NCI-H510A (cell line): ENCODE measurements at regions not wholly inside any gene's neighbourhood (a gene's known extent, or its start where the extent isn't known, plus 50 kb on each side); places are given as distances from the start of the nearest gene placed in this dataset.
A peak's percentile ranks its signal among the peaks of the same experiment; 100 is the strongest.
"Not testable (repeated sequence)": the region's sequence is repeated elsewhere in the genome, so short reads cannot be mapped to it uniquely, and the experiment has no call there.

ENCODE experiments used
- DNase-seq: peaks from one replicate; lab custom pipeline; 2025; lab: John Stamatoyannopoulos, UW

DNA sequence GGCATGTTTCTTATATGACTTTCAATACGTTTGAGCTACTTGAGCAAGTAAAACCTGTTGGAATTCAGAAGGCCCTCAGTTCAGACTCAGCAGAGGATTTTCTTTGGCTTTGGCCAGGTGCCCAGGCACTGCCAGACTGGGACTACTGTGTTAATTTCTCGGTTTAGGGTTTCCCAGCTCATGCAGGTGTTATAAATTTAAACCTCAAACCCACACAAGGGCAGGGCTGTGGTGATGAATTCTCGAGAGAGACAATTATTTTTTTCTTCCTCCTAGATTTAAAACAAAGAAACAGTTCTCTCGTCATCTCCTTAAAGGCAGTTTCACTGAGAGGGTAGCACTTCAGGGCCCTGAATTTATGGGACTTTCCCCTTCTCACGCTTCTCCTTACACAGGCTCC is 406.0 kb upstream of the PIK3R1 start:
- no peak for DNase-seq

DNA sequence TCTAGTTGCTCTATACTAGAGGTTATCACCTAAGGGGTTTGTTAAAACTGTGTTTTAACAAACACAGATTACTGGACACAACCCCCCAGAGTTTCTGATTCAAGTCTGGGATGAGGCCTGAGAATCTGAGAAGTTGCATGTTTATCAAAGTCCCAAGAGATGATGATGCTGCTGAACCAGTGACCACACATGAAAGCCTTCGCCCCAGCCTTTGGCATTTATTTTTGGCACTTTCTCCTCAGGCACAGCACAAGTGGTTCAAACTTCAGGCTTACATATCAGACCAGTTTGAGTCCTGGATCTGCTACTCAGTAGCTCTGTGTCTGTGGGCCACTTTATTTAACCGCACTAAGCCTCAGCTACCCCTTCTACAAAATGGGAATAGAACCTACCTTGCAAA is 407.2 kb upstream of the PIK3R1 start:
- DNase-seq, result no peak

DNA sequence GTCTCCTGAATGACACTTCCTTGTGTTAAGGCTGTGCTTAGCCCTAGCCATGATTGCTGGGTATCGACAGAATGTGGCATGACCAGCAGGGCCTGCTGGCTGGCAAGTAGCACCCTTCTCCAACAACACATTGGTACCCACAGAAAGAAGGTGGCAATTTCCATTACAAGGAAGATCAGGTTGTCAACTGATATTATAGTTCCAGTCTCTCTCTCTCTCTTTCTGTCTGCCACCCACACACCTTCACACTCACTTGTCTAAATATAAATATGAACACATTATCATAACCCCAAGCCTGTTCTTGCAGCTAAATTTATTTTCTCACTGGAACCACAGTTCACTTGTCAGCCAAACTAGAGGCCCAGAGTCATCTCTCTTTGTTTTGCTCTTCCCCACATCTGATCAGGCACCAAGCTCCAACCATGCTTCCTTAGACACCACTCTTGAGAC is 408.1 kb upstream of the PIK3R1 start:
- no peak for DNase-seq

DNA sequence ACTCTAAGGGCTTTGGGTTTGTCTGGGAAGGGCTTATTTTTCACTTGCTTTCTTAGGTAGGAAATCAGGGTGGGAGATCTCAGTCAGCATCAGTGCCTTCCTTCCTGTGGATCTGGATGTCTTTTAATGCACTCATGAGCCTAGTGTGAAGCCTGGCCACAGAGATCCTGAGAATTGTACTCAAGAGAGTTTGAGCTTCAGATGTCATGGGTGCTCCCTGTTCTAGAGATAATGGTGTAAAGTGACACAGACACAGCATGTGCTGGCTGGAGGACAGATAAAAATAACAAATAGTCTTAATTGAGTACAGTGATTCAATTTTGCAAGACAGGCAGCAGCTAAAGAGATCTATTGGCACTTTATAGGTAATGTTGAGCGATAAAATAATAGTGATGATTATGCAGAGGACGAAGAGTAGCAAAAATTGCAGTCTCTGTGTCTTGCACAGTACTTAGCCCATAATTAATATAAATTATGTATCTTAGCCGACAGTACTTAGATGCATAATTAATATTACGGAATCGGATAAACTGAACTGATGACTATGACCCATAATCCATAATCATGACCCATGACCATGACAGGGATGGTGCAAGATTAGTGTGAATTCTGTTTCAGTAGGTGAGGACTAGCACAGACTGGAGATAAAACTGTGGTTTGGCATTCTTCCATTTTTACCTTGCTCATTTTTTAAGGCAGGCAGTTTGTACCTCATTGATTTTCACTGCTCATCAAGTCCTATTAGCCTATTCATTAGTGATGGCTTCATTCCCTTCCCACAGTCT is 408.7 kb upstream of the PIK3R1 start:
- no peak for DNase-seq

DNA sequence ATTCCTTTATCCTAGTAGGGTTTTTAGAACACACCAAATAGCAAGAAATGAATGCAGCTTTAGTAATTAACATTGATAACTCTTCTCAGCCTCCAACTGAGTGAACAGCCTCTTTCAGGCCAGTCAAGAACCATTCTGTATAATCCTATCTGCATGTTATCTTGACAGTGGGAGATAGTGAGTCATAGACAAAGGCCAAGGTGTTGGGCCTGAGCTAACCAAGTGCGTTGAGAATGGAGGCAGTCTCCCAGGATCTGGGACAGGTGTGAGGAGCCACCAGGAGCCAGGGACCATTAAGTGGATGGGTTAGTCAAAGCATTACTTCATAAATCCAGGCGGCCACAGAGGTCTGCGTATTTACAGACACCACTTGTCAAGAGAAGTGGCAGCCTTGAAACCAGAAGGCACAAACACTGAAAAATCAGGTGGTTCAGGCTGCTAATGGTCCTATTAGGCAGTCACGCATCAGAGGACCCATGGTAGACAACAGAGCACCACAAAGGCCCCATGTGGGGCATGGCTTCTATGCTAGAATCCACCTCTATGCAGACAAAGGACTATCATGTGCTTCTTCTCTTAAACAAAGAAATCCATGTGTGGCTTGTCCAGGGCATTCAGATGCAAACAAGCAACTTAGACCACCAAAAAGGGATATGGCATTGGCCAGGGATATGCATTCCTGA is 409.7 kb upstream of the PIK3R1 start:
- DNase-seq, result peak; percentile 54

DNA sequence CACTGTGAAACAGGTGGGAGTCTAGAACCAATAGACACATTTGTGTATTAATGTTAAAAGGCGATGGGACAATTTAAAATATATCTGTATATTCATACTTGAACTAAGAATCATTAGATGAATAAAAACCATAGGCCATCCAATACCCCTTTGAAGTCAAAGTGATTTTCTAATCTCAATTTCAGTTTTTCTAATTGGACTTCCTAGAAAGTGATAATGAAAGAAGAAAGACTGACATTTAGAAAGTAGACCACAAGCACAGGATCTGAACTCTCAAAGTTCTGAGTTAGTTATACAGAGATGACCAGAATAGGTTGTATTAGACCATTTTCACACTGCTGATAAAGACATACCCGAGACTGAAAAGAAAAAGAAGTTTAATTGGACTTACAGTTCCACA is 412.8 kb upstream of the PIK3R1 start:
- no peak for DNase-seq

DNA sequence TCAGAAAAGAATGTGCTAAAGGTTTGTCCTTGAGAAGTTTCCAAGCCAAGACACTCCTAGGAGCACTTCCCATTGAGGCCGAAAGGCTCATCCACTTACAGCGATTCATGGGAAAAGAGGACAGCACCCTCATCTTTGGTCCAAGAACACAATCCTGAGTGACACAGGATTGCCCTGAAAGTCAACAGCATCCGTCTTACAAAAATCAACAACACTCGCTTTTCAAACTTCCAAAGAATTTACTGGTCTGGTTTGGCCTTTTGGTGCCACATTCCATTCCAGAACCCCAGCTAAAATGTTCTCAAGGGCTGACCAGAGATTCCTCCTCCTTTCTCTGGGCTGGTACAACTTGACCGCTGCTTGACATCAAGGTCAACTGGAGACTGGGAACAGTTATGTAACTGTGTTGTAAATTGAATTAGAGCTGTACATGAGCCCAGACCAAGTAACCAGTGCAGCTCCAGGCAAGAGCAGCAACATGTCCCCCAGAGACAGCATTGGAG is 415.8 kb upstream of the PIK3R1 start:
- no peak for DNase-seq

DNA sequence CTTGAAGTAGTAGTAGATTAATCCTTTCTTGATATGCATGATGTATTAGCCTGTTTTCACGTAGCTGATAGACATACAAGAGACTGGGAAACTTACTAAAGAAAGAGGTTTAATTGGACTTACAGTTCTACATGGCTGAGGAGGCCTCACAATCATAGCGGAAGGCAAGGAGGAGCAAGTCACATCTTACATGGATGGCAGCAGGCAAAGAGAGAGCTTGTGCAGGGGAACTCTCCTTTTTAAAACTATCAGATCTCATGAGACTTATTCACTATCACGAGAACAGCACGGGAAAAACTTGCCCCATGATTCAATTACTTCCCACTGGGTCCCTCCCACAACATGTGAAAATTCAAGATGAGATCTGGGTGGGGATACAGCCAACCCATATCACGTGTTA is 417.1 kb upstream of the PIK3R1 start:
- not testable (repeated sequence) for DNase-seq

DNA sequence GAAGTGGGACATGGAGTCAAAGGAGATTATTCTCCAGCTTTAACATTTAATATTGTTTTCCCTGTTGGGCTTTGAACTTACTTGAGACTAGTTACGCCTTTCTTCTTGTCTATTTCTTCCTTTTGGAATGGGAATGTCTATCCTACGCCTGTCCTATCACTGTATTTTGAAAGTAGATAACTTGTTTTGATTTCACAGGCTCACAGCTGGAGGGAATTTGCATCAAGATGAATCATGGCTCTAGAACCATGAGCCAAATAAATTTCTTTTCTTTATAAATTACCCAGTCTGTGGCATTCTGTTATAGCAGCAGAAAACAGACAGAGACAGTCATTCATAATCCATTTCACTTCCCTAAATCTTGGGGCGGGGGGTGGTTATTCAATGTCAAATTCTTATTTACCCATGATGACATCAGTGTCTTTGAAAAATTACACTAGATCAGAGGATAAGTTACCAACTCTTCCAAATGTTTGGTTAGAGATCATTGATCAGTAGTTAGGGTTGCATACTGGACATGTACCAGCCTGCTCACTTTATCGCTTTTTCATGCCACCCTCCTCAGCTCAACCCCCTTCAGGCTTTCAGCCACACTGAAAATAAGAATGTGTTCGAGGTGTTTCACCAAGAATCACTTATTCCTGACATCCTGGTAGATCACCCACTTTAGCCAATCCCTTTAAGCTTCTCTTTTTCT is 419.6 kb upstream of the PIK3R1 start:
- no peak for DNase-seq

DNA sequence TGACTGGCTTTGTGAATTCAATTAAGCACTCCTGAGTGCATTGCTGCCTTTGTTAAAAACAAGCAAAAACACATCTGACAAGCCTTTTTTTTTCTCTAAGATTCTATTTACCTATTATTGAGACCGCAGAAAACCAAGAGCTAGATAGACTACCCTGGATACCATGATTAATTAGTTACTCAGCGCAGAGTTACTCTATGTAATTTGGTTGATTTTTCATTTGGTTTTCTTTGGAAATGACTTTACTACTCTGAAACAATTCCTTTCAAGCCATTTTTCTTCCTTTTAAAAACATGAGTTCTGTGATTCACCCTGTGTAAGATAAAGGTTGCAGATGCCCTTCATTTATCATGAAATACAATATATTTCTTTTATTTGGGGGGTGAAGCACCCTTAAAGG is 421.6 kb upstream of the PIK3R1 start:
- DNase-seq, result no peak

DNA sequence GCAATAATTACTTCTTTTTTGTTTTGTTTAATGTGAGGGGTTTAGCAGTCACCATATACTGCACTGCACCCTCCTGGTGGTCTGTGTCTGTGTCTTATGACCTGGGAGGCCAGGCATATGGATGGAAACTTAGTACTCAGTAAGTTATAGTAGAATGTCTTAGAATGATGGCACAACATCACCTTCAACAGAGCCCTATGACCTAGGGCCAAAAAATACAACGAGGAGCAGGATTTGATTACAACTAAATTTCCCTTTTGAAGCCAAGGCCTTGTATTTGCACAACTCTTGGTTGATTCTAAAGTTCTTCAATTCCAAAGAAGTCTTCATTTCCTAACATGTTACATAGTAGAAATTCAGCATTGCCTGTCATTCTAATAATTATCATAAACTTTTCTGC is 422.1 kb upstream of the PIK3R1 start:
- no peak for DNase-seq

DNA sequence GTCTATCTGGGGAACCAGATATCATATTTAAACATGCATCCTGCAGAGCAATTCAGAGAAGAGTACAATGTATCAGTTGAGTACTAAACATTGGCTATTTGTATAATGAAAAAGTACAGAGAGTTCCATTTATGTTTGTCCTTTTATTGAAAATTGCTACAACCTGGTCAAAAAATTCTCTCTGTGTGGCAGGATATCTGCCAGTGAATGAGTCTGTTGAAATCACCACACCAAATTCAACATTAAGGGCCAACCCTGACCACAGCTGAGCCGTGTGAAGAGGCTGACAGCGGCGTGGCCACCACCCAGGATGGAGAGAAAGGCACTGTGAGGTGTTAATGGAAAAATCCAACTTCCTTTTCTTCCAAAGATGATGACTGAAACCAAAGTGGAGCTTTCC is 422.7 kb upstream of the PIK3R1 start:
- DNase-seq, result no peak

DNA sequence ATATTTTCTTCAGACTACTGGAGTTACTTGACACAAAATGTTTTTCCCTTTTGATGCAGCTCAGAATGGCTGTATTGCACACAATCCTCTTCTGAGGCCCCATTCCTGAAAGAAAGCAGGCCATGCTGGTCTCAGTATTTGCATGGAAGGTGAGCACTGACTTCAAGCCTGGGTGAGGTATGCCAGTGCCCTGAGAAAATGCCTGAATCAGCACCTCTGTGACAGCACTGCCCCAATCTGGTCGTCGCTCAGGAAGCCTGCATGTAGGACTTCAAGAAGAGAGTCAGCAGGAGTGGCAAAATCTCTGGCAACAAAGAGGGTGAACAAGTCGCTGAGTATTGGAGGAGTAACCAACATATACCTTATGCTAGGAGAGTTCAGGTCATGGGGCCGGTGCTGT is 425.2 kb upstream of the PIK3R1 start:
- no peak for DNase-seq

DNA sequence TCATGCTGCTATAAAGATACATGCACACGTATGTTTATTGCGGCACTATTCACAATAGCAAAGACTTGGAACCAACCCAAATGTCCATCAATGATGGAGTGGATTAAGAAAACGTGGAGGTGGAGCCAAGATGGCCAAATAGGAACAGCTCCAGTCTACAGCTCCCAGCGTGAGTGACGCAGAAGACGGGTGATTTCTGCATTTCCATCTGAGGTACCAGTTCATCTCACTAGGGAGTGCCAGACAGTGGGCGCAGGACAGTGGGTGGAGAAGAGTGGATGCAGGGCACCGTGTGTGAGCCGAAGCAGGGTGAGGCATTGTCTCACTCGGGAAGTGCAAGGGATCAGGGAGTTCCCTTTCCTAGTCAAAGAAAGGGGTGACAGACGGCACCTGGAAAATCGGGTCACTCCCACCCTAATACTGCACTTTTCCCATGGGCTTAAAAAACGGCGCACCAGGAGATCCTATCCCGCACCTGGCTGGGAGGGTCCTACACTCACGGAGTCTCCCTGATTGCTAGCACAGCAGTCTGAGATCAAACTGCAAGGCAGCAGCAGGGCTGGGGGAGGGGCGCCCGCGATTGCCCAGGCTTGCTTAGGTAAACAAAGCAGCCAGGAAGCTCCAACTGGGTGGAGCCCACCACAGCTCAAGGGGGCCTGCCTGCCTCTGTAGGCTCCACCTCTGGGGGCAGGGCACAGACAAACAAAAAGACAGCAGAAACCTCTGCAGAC is 435.5 kb upstream of the PIK3R1 start:
- DNase-seq, result peak; percentile 5

DNA sequence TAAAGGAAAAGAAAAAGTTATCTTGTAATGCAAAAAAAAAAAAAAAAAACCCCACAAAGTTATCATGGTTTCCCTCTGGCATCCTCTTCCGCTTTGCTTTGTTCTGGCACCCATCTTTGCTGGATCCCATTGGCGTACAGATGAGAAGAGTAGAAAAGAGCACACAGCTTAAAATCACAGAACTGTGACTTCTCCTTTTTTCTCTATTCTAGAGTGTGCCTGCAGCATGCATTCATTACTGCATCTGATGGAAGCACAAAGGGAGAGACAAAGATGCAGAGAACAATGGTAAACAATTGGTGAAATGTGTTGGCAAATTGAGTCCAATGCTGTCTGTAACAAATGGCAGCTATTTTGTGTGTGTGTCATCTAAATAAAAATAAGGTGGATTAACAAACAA is 440.8 kb upstream of the PIK3R1 start:
- DNase-seq, result no peak

DNA sequence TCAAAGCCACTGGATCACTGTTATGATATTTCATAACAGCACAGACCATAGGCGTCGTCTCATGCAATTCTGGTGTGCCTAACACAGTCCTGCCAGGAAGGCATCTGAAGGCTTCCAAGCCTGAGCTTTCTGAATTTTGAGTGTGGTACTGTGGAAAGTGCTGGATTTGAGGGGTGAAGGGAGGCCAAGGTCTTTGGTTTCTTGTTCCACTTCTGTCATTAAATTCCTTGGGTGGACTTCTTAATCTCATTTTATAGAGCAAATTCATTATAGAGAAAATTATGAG is 441.3 kb upstream of the PIK3R1 start:
- no peak for DNase-seq

DNA sequence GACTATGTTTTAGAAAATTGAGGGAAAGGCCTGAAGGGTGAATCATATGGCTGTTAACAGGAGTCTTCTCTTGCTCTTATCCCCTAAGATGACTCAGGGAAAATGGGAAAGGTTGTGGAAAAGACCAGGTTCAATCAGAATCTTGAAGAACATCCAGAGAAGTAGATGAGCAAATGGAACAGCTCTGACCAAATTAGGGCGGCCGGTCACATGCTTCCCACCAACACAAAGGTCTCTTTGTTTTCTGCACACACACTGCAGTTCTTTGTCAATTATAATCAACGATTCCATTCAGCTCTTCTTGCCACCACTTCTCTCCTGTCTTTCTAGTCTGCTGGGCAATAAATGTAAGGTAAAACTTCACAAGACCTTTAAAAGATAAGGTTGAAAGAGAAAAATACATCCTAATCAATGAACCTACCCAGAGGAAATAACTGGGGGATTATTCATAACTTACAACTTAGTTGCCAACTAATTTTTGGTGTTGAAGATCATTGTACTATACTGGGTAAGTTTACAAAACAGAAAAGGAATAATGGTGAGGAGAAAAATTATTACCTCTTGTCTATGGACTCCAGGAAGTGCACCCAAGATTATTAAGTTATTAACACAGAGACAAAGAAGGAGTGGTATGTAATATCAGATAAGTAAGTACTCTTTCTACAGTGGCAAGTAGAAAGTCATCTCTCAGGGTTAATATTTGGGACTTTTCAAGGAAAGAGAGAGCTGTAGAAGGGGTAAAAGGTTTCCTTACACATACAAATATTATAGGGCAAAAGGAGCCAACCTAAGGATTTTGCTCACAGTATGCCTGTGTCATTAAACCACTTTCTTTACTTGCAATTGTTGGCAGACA is 441.9 kb upstream of the PIK3R1 start:
- DNase-seq, result no peak

DNA sequence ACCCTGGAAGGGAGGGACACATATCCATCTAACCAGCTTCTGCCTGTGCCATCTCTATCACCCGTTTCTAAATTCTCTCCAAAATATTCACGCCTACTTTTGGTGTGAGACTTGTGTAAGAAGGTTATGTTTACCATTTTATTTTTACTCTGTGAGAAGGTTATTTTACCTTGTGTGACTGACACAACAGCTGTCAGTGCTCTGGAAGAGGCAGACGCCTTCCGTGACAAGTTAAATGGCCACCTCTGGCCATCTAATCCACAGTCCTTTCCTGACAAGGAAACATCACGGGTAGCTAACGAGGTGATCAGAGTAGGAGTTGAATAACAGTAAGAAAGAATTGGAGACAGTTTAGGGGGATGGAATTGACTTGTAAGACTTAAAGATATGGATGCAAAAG is 443.8 kb upstream of the PIK3R1 start:
- no peak for DNase-seq

DNA sequence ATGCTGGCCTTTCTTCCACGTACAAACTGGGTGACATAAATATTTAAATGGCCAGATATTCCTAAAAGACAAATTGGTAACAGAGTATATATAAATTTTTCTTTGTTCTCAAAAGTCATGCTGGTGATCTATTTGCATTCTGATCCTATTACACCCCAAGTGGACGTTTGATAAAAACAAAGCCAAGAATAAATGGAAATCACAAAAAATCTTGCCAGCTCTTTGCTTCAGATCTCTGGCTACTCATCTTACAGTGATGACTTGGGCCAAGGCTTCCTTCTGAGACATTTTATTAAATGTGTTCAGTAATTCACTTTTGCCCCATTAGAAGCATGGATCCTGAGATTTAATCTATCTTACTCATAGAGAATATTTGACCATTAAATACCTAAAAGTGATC is 444.3 kb upstream of the PIK3R1 start:
- no peak for DNase-seq

DNA sequence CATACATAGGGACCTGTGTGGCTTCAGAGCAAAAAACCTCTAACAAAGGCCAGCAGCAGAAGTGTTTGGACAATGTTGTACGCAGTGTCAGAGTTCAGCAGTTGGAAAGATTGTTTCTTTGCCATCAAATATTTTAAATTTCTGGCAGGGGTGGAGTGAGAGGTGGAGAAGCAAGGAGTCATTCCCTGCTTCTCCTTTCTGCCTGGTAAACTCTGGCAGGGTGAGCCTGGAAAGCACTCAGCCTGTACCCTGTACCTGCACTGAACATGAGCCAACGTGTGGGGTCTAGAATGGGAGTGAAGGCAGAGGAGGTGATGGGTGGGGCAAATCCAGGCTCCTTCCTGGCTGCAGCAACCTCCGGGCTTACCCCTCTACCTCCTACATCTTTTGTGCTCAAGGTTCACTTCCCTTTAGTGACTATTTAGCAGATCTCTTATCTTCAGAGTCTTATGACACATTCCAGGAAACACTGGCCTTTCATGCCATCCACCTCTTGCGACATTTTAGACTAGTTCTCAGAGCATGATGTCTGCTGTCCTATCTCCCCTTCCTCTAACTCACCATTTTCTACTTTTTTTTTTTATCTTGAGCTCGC is 445.0 kb upstream of the PIK3R1 start:
- no peak for DNase-seq

DNA sequence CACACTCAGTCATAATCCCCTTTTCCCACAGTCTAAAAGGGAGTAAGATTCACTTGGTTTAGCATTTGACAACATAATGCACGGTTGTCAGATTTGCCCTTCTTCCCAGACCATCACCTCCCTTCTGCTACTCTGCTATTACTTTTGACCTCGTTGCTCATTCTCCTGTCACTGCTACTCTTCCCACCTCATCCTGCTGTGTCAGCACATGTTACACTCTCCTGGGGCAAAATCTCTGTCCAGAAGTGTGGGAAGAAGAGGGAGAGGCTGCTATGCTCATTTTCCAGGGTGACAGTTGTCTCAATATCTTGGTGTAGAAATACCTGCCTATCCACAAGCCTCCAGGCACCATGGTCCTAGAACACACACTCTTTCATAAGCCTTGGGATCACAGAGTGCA is 449.9 kb upstream of the PIK3R1 start:
- DNase-seq, result no peak
